ENCODE measurements at regions not wholly inside any gene's neighbourhood (a gene's known extent, or its start where the extent isn't known, plus 50 kb on each side); places are given as distances from the start of the nearest gene placed in this dataset.
"Not testable (repeated sequence)": the region's sequence is repeated elsewhere in the genome, so short reads cannot be mapped to it uniquely, and the experiment has no call there.

DNA sequence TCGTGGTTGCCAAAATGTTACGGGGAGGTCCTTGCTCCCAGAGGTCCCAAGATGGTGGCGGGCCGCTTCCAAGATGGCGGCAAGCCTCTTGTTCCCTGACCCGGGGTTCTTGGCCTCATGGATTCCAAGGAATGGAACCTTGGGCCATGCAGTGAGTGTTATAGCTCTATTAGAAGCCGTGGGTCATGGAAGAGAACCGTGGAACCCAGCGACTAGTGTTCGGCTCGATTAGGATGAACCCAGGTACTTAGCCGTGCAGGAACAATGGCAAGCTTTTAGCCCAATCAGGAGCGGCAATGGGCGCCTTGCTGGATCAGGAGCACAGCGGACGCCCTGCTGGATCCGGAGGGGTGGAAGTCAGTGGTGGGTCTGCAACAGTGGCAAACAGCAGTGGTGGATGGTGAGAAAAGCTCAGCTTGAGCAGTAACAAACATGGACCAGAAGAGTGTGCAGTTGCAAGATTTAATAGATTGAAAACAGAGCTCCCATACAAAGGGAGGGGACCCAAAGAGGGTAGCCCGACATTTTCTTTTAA lies 89.2 kb upstream of the SMAD3 start:
- TF ChIP-seq, protein P1, sequence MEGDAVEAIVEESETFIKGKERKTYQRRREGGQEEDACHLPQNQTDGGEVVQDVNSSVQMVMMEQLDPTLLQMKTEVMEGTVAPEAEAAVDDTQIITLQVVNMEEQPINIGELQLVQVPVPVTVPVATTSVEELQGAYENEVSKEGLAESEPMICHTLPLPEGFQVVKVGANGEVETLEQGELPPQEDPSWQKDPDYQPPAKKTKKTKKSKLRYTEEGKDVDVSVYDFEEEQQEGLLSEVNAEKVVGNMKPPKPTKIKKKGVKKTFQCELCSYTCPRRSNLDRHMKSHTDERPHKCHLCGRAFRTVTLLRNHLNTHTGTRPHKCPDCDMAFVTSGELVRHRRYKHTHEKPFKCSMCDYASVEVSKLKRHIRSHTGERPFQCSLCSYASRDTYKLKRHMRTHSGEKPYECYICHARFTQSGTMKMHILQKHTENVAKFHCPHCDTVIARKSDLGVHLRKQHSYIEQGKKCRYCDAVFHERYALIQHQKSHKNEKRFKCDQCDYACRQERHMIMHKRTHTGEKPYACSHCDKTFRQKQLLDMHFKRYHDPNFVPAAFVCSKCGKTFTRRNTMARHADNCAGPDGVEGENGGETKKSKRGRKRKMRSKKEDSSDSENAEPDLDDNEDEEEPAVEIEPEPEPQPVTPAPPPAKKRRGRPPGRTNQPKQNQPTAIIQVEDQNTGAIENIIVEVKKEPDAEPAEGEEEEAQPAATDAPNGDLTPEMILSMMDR (optimal IDR thresholded peaks at IDR 0.05 in 1 of 3, IDR thresholded peaks at IDR 0.05 in 1 of 3, conservative IDR thresholded peaks at IDR 0.05 in 1 of 3; ENCODE audit: extremely low read depth in 1 of 3, insufficient read depth in 2 of 3, low read length in 3 of 3): not testable (repeated sequence)
- not testable (repeated sequence) for TF ChIP-seq EZH2 (IDR thresholded peaks at IDR 0.05; ENCODE audit: low read length)
